H54 (cell line): ENCODE measurements at regions not wholly inside any gene's neighbourhood (a gene's known extent, or its start where the extent isn't known, plus 50 kb on each side); places are given as distances from the start of the nearest gene placed in this dataset.

Source experiments
- DNase-seq: peaks from one replicate; pipeline ENCODE4 v3.0.0; 2011; ENCODE audit warnings: low spot score, mixed read lengths; ENCODE audit not compliant: insufficient read length
- FAIRE-seq: peaks from 3 replicates; lab custom pipeline; 2011; peaks lifted over from hg19 to GRCh38; lab: Jason Lieb, UNC
- POLR2A ChIP-seq: IDR thresholded peaks from 2 replicates; pipeline ENCODE4 v1.6.1; 2011; ENCODE audit warnings: low read depth, mild to moderate bottlenecking, low read length

GRCh38 chr11:76298255-76298654 lies 82.7 kb downstream of the THAP12 start:
- DNase-seq: no peak
- no peak for TF ChIP-seq POLR2A
- no peak for FAIRE-seq

DNA sequence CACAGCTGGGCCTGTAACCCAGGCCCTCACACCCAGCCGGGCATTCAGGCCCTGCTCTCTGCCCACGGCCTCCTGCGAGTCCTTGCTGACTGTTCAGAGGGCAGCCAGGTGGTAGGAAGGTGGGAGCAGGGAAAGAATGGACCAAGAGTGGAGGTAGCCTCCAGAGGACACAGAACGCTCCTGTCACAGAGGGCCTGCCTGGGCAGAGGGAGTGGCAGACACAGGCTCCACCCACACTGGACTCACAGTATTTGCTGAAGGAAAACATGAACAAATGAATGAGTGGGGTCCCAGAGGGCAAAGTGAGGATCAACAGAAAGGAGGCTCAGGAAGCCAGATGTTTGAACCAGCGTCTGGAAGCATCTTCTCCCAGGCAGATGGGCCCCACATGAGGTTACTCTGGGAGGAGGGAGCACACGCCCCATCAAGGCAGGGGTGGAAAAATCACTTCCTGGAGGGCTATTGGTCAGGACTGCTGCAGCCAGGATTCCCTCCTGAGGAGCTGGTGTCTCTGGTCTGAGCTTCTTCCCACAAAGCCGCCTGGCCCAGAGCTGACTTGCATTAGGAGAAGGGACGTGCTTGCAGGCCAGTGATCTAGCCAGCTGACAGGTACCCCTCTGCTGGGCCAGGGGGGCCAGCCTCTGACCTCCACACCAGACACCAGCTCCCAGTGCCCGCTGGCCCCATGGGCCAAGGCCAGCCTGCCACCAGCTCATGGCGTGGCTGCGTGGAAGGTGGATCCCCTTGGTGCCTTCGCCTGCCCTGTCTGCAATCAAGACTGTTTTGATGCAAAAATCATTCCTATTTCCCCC lies 84.0 kb downstream of the THAP12 start:
- TF ChIP-seq POLR2A: no peak
- FAIRE-seq (no peak), DNase-seq (no peak)

DNA sequence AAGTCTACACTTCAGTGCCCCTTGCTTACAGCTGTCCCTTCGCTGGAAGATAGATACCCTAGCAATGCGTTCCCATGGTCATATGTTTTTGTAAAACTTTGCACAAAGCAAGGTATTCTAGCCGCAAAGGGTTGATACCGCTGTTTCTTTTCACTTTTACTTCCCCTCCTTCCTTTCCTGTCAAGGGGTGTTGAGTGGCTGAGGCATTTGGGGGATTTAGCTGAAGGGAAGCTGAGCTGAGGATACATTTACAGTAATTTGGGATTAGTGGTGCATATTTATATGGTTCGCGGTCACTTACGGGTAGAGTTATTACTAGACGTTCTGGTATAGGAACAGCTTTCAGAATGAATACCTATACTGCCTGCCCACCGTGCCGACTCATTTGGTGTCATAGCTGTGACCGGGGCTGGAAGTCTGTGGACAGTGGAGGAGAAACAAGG lies 86.9 kb upstream of the WNT11 start:
- FAIRE-seq (no peak), DNase-seq (no peak)
- no peak for TF ChIP-seq POLR2A

GRCh38 chr11:76292583-76293188 lies 86.4 kb upstream of the WNT11 start:
- DNase-seq: no peak
- no peak for TF ChIP-seq POLR2A
- FAIRE-seq: no peak

DNA sequence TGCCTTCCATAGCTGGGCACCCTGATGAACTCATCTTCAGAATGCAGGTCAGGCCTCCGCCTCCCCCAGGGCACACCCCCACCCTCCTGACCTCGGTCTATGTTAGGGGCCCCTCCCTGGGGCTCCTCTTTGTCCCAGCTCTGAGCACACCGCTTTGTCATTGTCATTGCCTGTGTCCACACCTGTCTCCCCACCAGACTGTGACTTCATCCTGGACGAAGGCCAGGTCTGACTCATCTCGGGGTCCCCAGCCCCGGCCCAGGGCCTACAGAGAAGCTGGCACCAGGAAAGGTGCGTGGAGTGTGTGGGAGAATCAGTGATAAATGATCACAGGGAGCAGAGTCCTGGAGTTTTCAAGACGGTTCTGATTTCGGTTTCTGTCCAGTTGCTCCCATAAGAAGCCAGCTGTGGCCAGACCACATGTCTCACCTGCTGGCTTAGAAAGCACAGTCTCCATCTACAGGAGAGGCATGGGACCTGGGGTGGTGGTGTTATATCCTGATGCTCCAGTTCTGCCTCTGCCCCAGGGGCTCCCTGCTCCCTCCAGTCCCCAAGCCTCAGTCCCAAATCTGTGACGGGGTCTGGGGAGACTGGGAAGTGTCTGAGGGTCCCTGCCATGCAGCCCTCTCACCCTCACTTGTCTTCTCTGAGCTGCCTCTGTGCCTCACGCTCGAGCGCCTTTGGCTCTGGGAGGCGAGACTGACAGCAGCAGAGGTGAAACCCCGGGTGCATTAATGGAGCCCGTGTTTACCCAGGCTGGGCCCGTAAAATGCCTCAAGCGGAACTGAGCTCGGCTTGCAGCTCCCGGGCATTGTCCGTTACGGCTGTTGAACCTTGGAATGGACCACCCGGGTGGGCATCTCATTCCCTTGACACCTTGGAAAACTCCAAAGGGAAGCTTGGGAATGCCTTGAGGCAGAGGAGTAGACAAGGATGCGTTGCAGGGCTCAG lies 85.5 kb upstream of the WNT11 start:
- DNase-seq (no peak), FAIRE-seq (no peak)
- TF ChIP-seq POLR2A: no peak

- DNase-seq (no peak), FAIRE-seq (no peak)
- no peak for TF ChIP-seq POLR2A
Observed at GRCh38 chr11:76288166-76288980, 82.1 kb upstream of the WNT11 start.

DNA sequence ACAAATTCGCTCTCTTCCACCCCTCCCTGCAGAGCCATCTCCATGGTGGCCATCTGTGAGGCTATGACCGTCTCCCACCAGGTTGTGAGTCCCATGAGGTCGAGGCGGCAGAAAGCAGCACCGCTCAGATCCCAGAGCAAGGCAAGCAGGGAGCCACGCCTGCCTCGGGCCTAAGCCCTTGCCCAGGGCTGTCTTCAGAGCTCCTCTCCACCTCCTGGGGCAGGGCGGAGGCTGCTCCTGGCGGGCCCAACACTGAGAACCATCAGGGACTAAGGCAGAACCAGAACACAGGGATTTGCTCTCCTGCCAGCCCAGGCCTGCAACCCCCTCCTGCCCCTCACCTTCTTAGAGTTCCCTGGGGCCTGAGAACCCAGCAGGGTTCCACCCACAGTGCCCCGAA lies 80.9 kb upstream of the WNT11 start:
- DNase-seq: no peak
- FAIRE-seq: no peak
- TF ChIP-seq POLR2A: no peak

DNA sequence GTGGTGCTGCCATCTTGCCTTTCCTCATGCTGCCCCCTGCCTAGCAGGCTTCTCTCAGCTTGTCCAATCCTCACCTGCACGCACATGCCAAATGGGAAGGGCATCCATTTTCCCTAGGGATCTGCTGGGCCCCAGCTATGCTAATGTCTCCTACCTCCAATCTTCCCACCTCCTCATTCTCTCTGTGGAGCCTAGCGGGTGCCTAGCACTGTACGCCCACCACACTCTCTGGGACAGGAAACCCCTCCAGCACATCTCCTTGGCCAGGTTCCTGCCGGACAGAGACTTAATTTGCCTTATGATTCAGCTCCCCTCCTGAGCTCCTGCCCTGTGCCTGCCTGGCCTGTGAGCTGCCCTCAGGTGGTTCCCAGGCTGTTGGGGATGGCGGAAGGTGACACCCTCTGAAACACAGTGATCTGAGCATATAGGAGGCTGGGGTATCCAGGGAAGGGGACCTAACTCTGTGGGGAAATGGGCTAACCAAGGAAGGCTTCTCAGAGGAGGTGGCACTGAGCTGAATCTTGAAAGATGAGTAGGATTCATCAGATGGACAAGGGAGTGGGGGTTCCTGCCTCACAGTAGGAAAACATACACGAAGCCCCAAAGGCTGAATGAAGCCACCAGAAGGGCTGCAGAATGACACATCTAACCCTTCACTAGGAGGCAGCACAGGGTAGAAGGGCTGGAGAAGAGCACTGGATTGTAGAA lies 79.2 kb upstream of the WNT11 start:
- DNase-seq (no peak), FAIRE-seq (no peak)
- no peak for TF ChIP-seq POLR2A

DNA sequence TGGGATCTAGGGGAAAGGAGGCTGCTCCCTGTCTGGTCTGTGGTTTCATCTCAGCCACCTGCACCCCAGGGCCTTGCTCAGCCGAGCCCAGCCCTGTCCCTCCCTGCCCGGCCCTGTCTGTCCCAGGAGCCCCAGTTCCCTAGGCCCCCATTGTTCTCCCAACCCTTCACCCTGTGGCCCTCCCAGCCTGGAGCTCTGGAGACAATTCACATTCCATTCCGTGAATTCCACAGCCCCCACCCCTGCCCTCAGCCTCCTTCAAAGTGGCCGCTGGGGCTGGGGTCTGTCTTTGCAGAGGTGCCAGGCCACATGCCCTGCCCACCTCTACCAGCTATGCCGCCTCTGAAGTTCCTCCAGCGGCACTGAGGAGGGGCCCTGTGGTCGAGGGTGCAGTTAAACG lies 77.9 kb upstream of the WNT11 start:
- FAIRE-seq (no peak), DNase-seq (no peak)
- no peak for TF ChIP-seq POLR2A

- no peak for DNase-seq
- no peak for FAIRE-seq
- no peak for TF ChIP-seq POLR2A
Observed at GRCh38 chr11:76282811-76283595, 76.7 kb upstream of the WNT11 start.

GRCh38 chr11:76282172-76282571 lies 75.9 kb upstream of the WNT11 start:
- TF ChIP-seq POLR2A: no peak
- DNase-seq: no peak
- FAIRE-seq: no peak

- TF ChIP-seq POLR2A: no peak
- no peak for FAIRE-seq
Observed at GRCh38 chr11:76281558-76281906, 75.2 kb upstream of the WNT11 start.

More at GRCh38 chr11:76281558-76281906, 75.2 kb upstream of the WNT11 start:
- DNase-seq: no peak
